ENCODE measurements at regions not wholly inside any gene's neighbourhood (a gene's known extent, or its start where the extent isn't known, plus 50 kb on each side); places are given as distances from the start of the nearest gene placed in this dataset.

GRCh38 chr13:62243106-62243505 is 827.5 kb upstream of the PCDH20 start:
- TF ChIP-seq CTCF (IDR thresholded peaks at IDR 0.05) (no peak), POLR2AphosphoS5 (IDR thresholded peaks at IDR 0.05) (no peak)

Data from suprapubic skin (tissue), 3 donors.